CD14-positive monocyte (primary cell): ENCODE measurements at regions not wholly inside any gene's neighbourhood (a gene's known extent, or its start where the extent isn't known, plus 50 kb on each side); places are given as distances from the start of the nearest gene placed in this dataset.

Source experiments
- DNase-seq, 3 donors: peaks; one replicate each; pipeline ENCODE4 v3.0.0-alpha.2; 2011 to 2022
- H2AFZ ChIP-seq: 2 replicates; pipeline ENCODE4 v1.6.0; 2012; ENCODE audit warnings: mild to moderate bottlenecking, low read depth, low read length, inconsistent platforms; ENCODE audit not compliant: insufficient read depth, poor library complexity, severe bottlenecking
- H3K27ac ChIP-seq, 2 donors: 1 replicate in 1 of 2; 2 replicates in 1 of 2; pipeline ENCODE4 v1.5.1; 2012 to 2013; ENCODE audit warnings: low read length in 2 of 2, control low read depth in 1 of 2, inconsistent platforms in 1 of 2, low read depth in 1 of 2, mild to moderate bottlenecking in 1 of 2
- H3K27me3 ChIP-seq, 2 donors: one replicate each; pipeline versions ENCODE4 v1.6.0 to v1.6.1; 2011 to 2013; ENCODE audit warnings: low read length in 2 of 2; ENCODE audit not compliant: control insufficient read depth in 2 of 2, insufficient read depth in 2 of 2
- H3K36me3 ChIP-seq, 2 donors: replicated peaks in 1 of 2; 1 replicate in 1 of 2; 2 replicates in 1 of 2; pipeline versions ENCODE4 v1.5.1 to v1.6.1; 2012 to 2013; ENCODE audit warnings: low read length in 2 of 2, control low read depth in 1 of 2, inconsistent platforms in 1 of 2, mild to moderate bottlenecking in 1 of 2; ENCODE audit not compliant: insufficient read depth in 2 of 2, control insufficient read depth in 1 of 2
- H3K4me1 ChIP-seq, 2 donors: 1 replicate in 1 of 2; 2 replicates in 1 of 2; pipeline versions ENCODE4 v1.5.1 to v1.6.1; 2012 to 2013; ENCODE audit warnings: low read length in 2 of 2, control low read depth in 1 of 2, inconsistent platforms in 1 of 2, mild to moderate bottlenecking in 1 of 2, moderate library complexity in 1 of 2; ENCODE audit not compliant: insufficient read depth in 2 of 2, control insufficient read depth in 1 of 2
- H3K4me2 ChIP-seq: replicated peaks from 2 replicates; pipeline ENCODE3; 2012; ENCODE audit warnings: low read length, moderate library complexity, mild to moderate bottlenecking; ENCODE audit not compliant: poor library complexity, severe bottlenecking; ENCODE audit errors: extremely low read depth
- H3K4me3 ChIP-seq, 3 experiments: fragments of 200-600 bp in 1 of 3; sonication (generic) in 1 of 3; replicated peaks in 1 of 3; 1 replicate in 2 of 3; 2 replicates in 1 of 3; pipeline ENCODE4 v1.5.1; 2011 to 2013; ENCODE audit warnings: low read length in 3 of 3, mild to moderate bottlenecking in 3 of 3, control low read depth in 2 of 3, low read depth in 2 of 3, inconsistent platforms in 1 of 3, moderate library complexity in 1 of 3
- H3K79me2 ChIP-seq: 2 replicates; pipeline ENCODE4 v1.6.0; 2012; ENCODE audit warnings: mild to moderate bottlenecking, control low read depth, inconsistent platforms, low read length, moderate library complexity; ENCODE audit not compliant: insufficient read depth
- H3K9ac ChIP-seq: 2 replicates; pipeline ENCODE4 v1.6.0; 2017; ENCODE audit warnings: low read length, mild to moderate bottlenecking; ENCODE audit not compliant: insufficient read depth, poor library complexity, severe bottlenecking
- H3K9me3 ChIP-seq, 2 donors: replicated peaks in 1 of 2; 1 replicate in 1 of 2; 2 replicates in 1 of 2; pipeline versions ENCODE4 v1.5.1 to v1.6.1; 2012 to 2013; ENCODE audit warnings: low read length in 2 of 2, control low read depth in 1 of 2; ENCODE audit not compliant: control insufficient read depth in 1 of 2, insufficient read depth in 1 of 2
- H4K20me1 ChIP-seq: 2 replicates; pipeline ENCODE4 v1.6.0; 2012; ENCODE audit warnings: mild to moderate bottlenecking, low read length, control low read depth, moderate library complexity; ENCODE audit not compliant: insufficient read depth
- H3K27ac Mint-ChIP-seq, 7 donors: one replicate each; pipeline ENCODE4 v1.8.0; 2020; ENCODE audit warnings: mild to moderate bottlenecking in 7 of 7, mixed read lengths in 7 of 7, moderate library complexity in 6 of 7, inconsistent platforms in 2 of 7
- H3K27me3 Mint-ChIP-seq, 3 donors: one replicate each; pipeline ENCODE4 v1.8.0; 2021 to 2022; ENCODE audit warnings: low read depth in 3 of 3, mild to moderate bottlenecking in 3 of 3, mixed read lengths in 3 of 3, moderate library complexity in 3 of 3, inconsistent platforms in 1 of 3
- H3K36me3 Mint-ChIP-seq, 2 donors: one replicate each; pipeline ENCODE4 v1.8.0; 2020; ENCODE audit warnings: mixed read lengths in 2 of 2, inconsistent platforms in 1 of 2, mild to moderate bottlenecking in 1 of 2
- H3K4me1 Mint-ChIP-seq: one replicate; pipeline ENCODE4 v1.8.0; 2020; ENCODE audit warnings: mild to moderate bottlenecking, mixed read lengths
- H3K4me3 Mint-ChIP-seq, 2 donors: one replicate each; pipeline ENCODE4 v1.8.0; 2020; ENCODE audit warnings: mild to moderate bottlenecking in 2 of 2, mixed read lengths in 2 of 2, moderate library complexity in 1 of 2
- H3K9me3 Mint-ChIP-seq, 7 donors: one replicate each; pipeline ENCODE4 v1.8.0; 2020 to 2022; ENCODE audit warnings: mixed read lengths in 7 of 7, mild to moderate bottlenecking in 6 of 7, moderate library complexity in 6 of 7, inconsistent platforms in 2 of 7
- CTCF ChIP-seq: fragments of 200-600 bp; IDR thresholded peaks from one replicate; pipeline ENCODE4 v1.8.0; 2022; ENCODE audit warnings: antibody characterized with exemption, mild to moderate bottlenecking
- WGBS: methylation state at CpG from one replicate; pipeline ENCODE4 v1.1.5; 2013; ENCODE audit warnings: missing lambda C conversion rate; ENCODE audit not compliant: insufficient coverage; 5-methylcytosine and 5-hydroxymethylcytosine counted together
- intact Hi-C, 2 donors: fragments of 100-400 bp; cut with micrococcal nuclease; formaldehyde crosslinking; loops; one replicate each; pipeline versions ENCODE4 v1.15.0 to v1.15.1; 2023

GRCh38 chr6:3591970-3592369, 135.1 kb upstream of the SLC22A23 start:
- no CpG with 5 or more reads among the region's 1 CpG for WGBS
- H3K36me3 ChIP-seq, result no peaks in the 10 kb centered on the region
- no peak overlapping the region for H3K4me2 ChIP-seq
- intact Hi-C loops, result loop anchor here in 1 of 2 donors (10.0 kb wide), 2 partner anchors 237 to 1673 kb away; partner anchors contain the start of genes FARS2 and LYRM4
- no peak overlapping the region for H3K4me3 ChIP-seq
- H3K4me1 Mint-ChIP-seq, result peaks cover 20% of the 10 kb centered on the region
- H3K27ac Mint-ChIP-seq, result peak overlapping the region; percentile 66 to 91 (median 85)
- H3K4me3 Mint-ChIP-seq, result no peak overlapping the region
- no peaks in the 10 kb centered on the region for H4K20me1 ChIP-seq
- no peaks in the 10 kb centered on the region for H3K27me3 ChIP-seq
- no peak overlapping the region for H2AFZ ChIP-seq
- H3K79me2 ChIP-seq, result no peaks in the 10 kb centered on the region
- no peak for DNase-seq
- H3K4me1 ChIP-seq, result peaks cover 9 to 14% of the 10 kb centered on the region in 2 donors
- peaks cover 0 to 3% (median 0%) of the 10 kb centered on the region in 3 donors for H3K27me3 Mint-ChIP-seq
- peaks cover 3 to 10% of the 10 kb centered on the region in 2 donors for H3K9me3 ChIP-seq
- no peak overlapping the region for H3K9ac ChIP-seq
- peaks cover 3 to 10% (median 8%) of the 10 kb centered on the region in 7 donors for H3K9me3 Mint-ChIP-seq
- H3K36me3 Mint-ChIP-seq, result peaks cover 0 to 1% of the 10 kb centered on the region in 2 donors
- TF ChIP-seq CTCF, result no peak
- H3K27ac ChIP-seq, result peak overlapping the region in 1 of 2 donors; percentile 74

- Histone ChIP-seq H3K4me3 (no peak overlapping the region), H3K27me3 (no peaks in the 10 kb centered on the region), H3K79me2 (no peaks in the 10 kb centered on the region), H3K36me3 (no peaks in the 10 kb centered on the region), H2AFZ (no peak overlapping the region), H3K9ac (no peak overlapping the region), H3K4me2 (no peak overlapping the region), H3K9me3 (peaks cover 3 to 10% of the 10 kb centered on the region in 2 donors), H3K27ac (no peak overlapping the region), H4K20me1 (no peaks in the 10 kb centered on the region), H3K4me1 (peaks cover 6 to 22% of the 10 kb centered on the region in 2 donors)
- TF ChIP-seq CTCF, result no peak
- DNase-seq, result no peak
- H3K27ac Mint-ChIP-seq, result no peak overlapping the region
- intact Hi-C loops, result no loop called here
- peaks cover 0 to 1% of the 10 kb centered on the region in 2 donors for H3K36me3 Mint-ChIP-seq
- peaks cover 3 to 13% (median 8%) of the 10 kb centered on the region in 7 donors for H3K9me3 Mint-ChIP-seq
- H3K4me3 Mint-ChIP-seq, result no peak overlapping the region
- H3K4me1 Mint-ChIP-seq, result peaks cover 20% of the 10 kb centered on the region
- H3K27me3 Mint-ChIP-seq, result peaks cover 0 to 3% (median 0%) of the 10 kb centered on the region in 3 donors
These were observed 130.8 kb upstream of the SLC22A23 start for GRCh38 chr6:3587660-3588059.
